ENCODE measurements at regions not wholly inside any gene's neighbourhood (a gene's known extent, or its start where the extent isn't known, plus 50 kb on each side); places are given as distances from the start of the nearest gene placed in this dataset.

DNA sequence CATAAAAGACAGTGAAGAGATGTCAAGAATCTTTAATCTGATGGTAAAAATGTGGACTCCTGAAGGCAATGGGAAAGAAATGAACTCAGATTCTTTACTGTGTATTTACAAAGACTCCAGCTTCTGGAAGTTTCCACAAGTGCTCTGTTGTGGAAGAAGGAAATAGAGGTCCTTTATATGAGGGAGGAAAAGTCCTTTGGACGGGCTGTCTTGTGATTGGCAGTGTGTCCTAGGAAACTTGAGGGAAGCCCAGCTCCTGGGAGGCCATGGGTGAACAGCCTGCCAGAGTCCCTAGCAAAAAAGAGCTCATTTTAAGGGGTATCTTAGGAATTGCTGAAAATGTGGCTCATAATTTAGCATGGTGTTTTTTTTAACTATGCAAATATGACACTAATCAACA is 92.0 kb downstream of the RNASET2 start:
- no peak for ATAC-seq
- no peak for TF ChIP-seq CTCF (IDR thresholded peaks at IDR 0.05)
- intact Hi-C loops (cut with DNase I, micrococcal nuclease): no loop called here
- no peaks in the 10 kb centered on the region for H3K36me3 ChIP-seq (ENCODE audit: low read depth)
- no peak for DNase-seq
- peaks cover 5% of the 10 kb centered on the region for H3K4me1 ChIP-seq (ENCODE audit: low read depth)
- H3K9me3 ChIP-seq: no peaks in the 10 kb centered on the region
- no peak overlapping the region for H3K4me3 ChIP-seq

DNA sequence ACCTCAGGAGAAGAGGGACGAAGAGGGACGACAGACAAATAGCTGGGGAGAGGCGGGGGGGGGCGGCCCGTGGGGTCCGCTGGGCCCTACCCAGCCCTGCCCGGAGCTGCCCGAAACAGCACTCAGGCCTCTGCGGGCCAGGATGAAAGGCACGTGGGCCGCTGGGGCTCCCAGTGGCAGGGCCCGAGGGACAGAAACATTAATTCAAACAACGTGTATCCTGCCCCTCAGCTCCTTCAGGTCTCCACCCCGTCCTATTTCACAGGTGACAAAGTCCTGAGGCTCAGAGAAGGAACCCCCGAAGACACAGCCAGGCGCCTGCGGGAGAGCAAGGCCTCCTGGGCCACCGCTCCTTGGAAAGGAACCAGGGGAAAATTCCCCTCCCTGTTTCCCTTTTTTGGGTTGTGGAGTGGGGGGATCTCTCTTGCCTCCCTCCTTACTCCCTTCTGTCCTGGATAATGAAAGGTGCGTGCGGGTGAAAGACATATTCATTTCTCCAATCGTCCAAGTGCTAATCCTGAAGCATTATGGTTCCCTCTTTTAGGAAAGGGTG is 93.3 kb downstream of the RNASET2 start:
- no peak for TF ChIP-seq CTCF (IDR thresholded peaks at IDR 0.05)
- no peak for DNase-seq
- H3K9me3 ChIP-seq: no peaks in the 10 kb centered on the region
- ATAC-seq: peak; percentile 20
- intact Hi-C loops (cut with DNase I, micrococcal nuclease): no loop called here
- H3K4me3 ChIP-seq: no peak overlapping the region
- no peaks in the 10 kb centered on the region for H3K36me3 ChIP-seq (ENCODE audit: low read depth)
- H3K4me1 ChIP-seq (ENCODE audit: low read depth): peaks cover 5% of the 10 kb centered on the region

DNA sequence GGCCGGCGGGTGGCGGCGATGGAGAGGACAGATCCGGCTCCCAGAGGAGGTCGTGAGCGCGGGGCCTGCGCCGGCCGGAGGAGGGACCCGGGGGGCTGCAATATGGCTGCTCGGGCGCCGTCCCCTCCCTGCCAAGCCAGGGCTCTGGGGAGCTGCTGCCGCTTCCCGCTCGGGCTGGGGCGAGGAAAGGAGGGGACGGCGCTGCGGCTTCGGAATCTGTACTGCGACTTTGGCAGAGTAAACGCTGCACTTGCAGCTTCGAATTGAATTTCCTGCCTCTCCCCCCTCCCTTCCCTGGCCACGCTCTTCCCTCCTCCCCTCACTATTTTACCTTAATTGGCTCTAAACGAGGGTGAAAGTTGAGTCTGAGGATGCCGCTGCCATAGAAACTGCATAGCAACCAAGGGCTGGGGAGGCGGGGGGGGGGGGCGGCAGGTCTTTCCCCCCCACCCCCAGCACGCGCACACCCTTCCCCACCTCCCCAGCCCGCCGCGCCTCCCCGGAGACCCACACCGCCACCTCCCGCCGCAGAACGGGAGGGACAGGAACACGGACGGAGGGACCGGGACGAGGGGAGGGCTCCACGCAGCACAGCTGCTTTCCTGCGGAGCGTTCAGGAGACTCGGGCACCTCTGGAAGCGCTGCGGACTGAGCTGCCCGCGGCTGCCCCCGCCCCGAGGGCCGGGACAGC is 93.9 kb downstream of the RNASET2 start:
- DNase-seq: peak in 2 of 3 donors; percentile 6 to 36
- no peaks in the 10 kb centered on the region for H3K9me3 ChIP-seq
- no peak overlapping the region for H3K4me3 ChIP-seq
- peak; percentile 67 for ATAC-seq
- peaks cover 5% of the 10 kb centered on the region for H3K4me1 ChIP-seq (ENCODE audit: low read depth)
- intact Hi-C loops (cut with DNase I, micrococcal nuclease): no loop called here
- H3K36me3 ChIP-seq (ENCODE audit: low read depth): no peaks in the 10 kb centered on the region
- no peak for TF ChIP-seq CTCF (IDR thresholded peaks at IDR 0.05)

DNA sequence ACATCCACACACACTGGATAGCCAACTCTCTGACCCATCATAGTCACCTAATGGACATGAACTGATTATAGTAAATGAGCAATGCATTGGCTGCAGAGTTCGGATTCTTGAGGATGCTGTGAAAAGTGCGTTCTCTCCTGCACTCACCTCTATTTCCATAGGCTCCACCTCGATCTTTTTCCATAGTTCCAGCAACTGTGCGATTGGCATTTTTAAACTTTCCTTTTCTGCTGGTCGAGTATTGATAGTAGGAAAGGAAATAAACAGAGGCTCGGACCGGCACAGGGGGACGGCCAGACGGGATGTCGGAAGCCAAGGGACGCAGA is 94.4 kb downstream of the RNASET2 start:
- TF ChIP-seq CTCF (IDR thresholded peaks at IDR 0.05): no peak
- Histone ChIP-seq H3K36me3 (ENCODE audit: low read depth) (no peaks in the 10 kb centered on the region), H3K9me3 (no peaks in the 10 kb centered on the region), H3K4me3 (no peak overlapping the region), H3K4me1 (ENCODE audit: low read depth) (peaks cover 5% of the 10 kb centered on the region)
- no peak for DNase-seq
- intact Hi-C loops (cut with DNase I, micrococcal nuclease): no loop called here
- no peak for ATAC-seq

DNA sequence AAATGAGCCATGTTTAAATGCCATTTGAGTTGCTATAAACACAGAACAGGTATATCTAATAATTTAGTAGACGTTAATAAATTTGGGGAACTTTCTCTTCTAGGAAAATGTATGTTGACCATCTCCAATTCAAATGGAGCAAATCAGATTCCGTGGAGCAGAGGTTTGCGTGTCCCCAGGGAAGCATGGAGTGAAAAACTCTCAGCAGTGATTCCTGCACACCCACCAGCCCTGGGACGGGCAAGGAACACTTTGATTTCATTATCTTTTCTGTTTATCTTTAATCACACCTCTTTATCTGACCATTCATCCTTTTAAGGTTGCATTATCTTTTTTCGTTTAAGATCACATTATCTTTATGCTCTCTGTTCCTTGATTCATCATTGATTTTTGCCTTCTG is 95.0 kb downstream of the RNASET2 start:
- Histone ChIP-seq H3K4me3 (no peak overlapping the region), H3K36me3 (ENCODE audit: low read depth) (no peaks in the 10 kb centered on the region), H3K4me1 (ENCODE audit: low read depth) (peaks cover 5% of the 10 kb centered on the region), H3K9me3 (no peaks in the 10 kb centered on the region)
- intact Hi-C loops (cut with DNase I, micrococcal nuclease): no loop called here
- no peak for ATAC-seq
- DNase-seq: no peak
- TF ChIP-seq CTCF (IDR thresholded peaks at IDR 0.05): no peak

DNA sequence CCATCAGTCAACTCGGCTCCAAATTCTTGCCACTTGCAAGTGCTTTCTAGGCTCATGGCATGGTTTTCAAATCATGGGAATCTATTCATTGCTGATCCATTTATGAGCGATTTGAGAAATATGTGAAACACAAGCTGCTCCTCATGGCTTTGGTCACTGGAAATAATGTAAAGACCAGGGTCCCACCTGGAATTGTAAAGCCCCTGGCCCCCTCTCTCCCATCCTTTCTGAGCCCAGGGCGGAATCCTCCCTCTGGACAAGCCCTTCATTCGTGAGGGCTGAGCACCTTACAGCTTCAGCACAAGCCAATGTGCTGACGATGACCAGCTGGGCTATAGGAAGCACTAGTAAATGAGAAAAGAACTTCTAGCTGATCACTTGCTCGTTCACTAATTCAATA is 96.0 kb downstream of the RNASET2 start:
- no peak for ATAC-seq
- Histone ChIP-seq H3K36me3 (ENCODE audit: low read depth) (no peaks in the 10 kb centered on the region), H3K4me1 (ENCODE audit: low read depth) (peaks cover 5% of the 10 kb centered on the region), H3K4me3 (no peak overlapping the region), H3K9me3 (no peaks in the 10 kb centered on the region)
- TF ChIP-seq CTCF (IDR thresholded peaks at IDR 0.05): no peak
- DNase-seq: no peak
- intact Hi-C loops (cut with DNase I, micrococcal nuclease): no loop called here
